ENCODE measurements at regions not wholly inside any gene's neighbourhood (a gene's known extent, or its start where the extent isn't known, plus 50 kb on each side); places are given as distances from the start of the nearest gene placed in this dataset.
A peak's percentile ranks its signal among the peaks of the same experiment; 100 is the strongest.

GRCh38 chr12:91766454-91766853 is 379.2 kb downstream of the BTG1 start:
- H3K27ac ChIP-seq (replicated peaks), result no peak overlapping the region
- DNase-seq (ENCODE audit: low read depth in 1 of 2, low spot score in 1 of 2), result no peak
- no peaks in the 10 kb centered on the region for H3K27me3 ChIP-seq (ENCODE audit: insufficient read depth, poor library complexity, severe bottlenecking)
- no peak overlapping the region for H3K4me3 ChIP-seq (replicated peaks; ENCODE audit: insufficient read depth, low read length)
- no peak for TF ChIP-seq CTCF (IDR thresholded peaks at IDR 0.05; ENCODE audit: insufficient read depth, low read length)
- TF ChIP-seq REST (IDR thresholded peaks at IDR 0.05; ENCODE audit: insufficient replicate concordance, low read depth), result no peak
- no peak for TF ChIP-seq GABPA (IDR thresholded peaks at IDR 0.05; ENCODE audit: low read depth)
- TF ChIP-seq SPI1 (IDR thresholded peaks at IDR 0.05; ENCODE audit: borderline replicate concordance, low read depth), result no peak
- no peak for TF ChIP-seq POLR2AphosphoS5 (IDR thresholded peaks at IDR 0.05; ENCODE audit: low read depth)

GRCh38 chr12:91763654-91764370 is 381.8 kb downstream of the BTG1 start:
- no peak overlapping the region for H3K4me3 ChIP-seq (replicated peaks; ENCODE audit: insufficient read depth, low read length)
- no peak overlapping the region for H3K27ac ChIP-seq (replicated peaks)
- TF ChIP-seq SPI1 (IDR thresholded peaks at IDR 0.05; ENCODE audit: borderline replicate concordance, low read depth), result no peak
- TF ChIP-seq CTCF (IDR thresholded peaks at IDR 0.05; ENCODE audit: insufficient read depth, low read length), result no peak
- no peak for TF ChIP-seq REST (IDR thresholded peaks at IDR 0.05; ENCODE audit: insufficient replicate concordance, low read depth)
- no peak for TF ChIP-seq GABPA (IDR thresholded peaks at IDR 0.05; ENCODE audit: low read depth)
- no peak for TF ChIP-seq POLR2AphosphoS5 (IDR thresholded peaks at IDR 0.05; ENCODE audit: low read depth)
- H3K27me3 ChIP-seq (ENCODE audit: insufficient read depth, poor library complexity, severe bottlenecking), result no peaks in the 10 kb centered on the region
- no peak for DNase-seq (ENCODE audit: low read depth in 1 of 2, low spot score in 1 of 2)

- DNase-seq (ENCODE audit: low read depth in 1 of 2, low spot score in 1 of 2), result no peak
- Histone ChIP-seq H3K4me3 (replicated peaks; ENCODE audit: insufficient read depth, low read length) (no peak overlapping the region), H3K27ac (replicated peaks) (no peak overlapping the region), H3K27me3 (ENCODE audit: insufficient read depth, poor library complexity, severe bottlenecking) (no peaks in the 10 kb centered on the region)
- TF ChIP-seq CTCF (IDR thresholded peaks at IDR 0.05; ENCODE audit: insufficient read depth, low read length) (no peak), SPI1 (IDR thresholded peaks at IDR 0.05; ENCODE audit: borderline replicate concordance, low read depth) (0 out of 2 replicates have a peak, but pooled peaks have one; percentile 4), REST (IDR thresholded peaks at IDR 0.05; ENCODE audit: insufficient replicate concordance, low read depth) (no peak), POLR2AphosphoS5 (IDR thresholded peaks at IDR 0.05; ENCODE audit: low read depth) (no peak), GABPA (IDR thresholded peaks at IDR 0.05; ENCODE audit: low read depth) (no peak)
Measured at GRCh38 chr12:91753649-91754048, 392.0 kb downstream of the BTG1 start.
